ENCODE measurements at regions not wholly inside any gene's neighbourhood (a gene's known extent, or its start where the extent isn't known, plus 50 kb on each side); places are given as distances from the start of the nearest gene placed in this dataset.

DNA sequence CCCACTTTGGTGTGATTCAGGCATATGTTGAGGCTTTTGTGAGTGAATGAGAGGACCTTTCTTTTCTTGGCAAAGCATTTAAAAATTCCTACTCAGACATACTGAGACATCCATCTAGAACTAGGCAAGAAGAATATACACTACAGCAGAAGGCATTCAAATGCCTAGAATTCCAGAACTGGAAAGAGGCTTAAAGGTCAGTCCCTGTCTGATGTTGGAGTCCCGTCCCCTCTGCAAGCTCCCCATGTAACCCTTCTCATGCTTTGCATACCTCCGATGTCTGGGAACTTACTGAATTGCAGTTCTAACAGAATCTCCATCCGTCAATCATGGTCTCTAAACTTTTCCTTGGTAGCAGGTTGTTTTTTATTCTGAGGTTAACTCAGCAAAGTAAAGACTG is 152.9 kb downstream of the ATP6V1G3 start:
- no peaks in the 10 kb centered on the region for H3K4me1 ChIP-seq (ENCODE audit: low read length)
- H4K20me1 ChIP-seq (ENCODE audit: insufficient read depth, low read length), result no peaks in the 10 kb centered on the region
- no peak overlapping the region for H2AFZ ChIP-seq (ENCODE audit: low read depth, low read length)
- no peaks in the 10 kb centered on the region for H3K9me3 ChIP-seq (ENCODE audit: insufficient read depth, low read length)
- H3K4me3 ChIP-seq (ENCODE audit: low read length), result no peak overlapping the region
- TF ChIP-seq CTCF (IDR thresholded peaks at IDR 0.05; ENCODE audit: low read depth, low read length) (no peak), EZH2phosphoT487 (IDR thresholded peaks at IDR 0.05; ENCODE audit: low read depth) (no peak)
- no peak overlapping the region for H3K4me2 ChIP-seq (ENCODE audit: low read length)
- no peaks in the 10 kb centered on the region for H3K27me3 ChIP-seq (ENCODE audit: low read depth, low read length)
- H3K9ac ChIP-seq (ENCODE audit: low read length), result no peak overlapping the region
- H3K36me3 ChIP-seq (replicated peaks; ENCODE audit: low read depth, low read length), result no peaks in the 10 kb centered on the region
- H3K27ac ChIP-seq (ENCODE audit: low read length), result no peak overlapping the region
- H3K79me2 ChIP-seq (ENCODE audit: low read length), result no peaks in the 10 kb centered on the region

GRCh38 chr1:198380275-198380674 is 160.2 kb downstream of the ATP6V1G3 start:
- no peak overlapping the region for H3K4me2 ChIP-seq (ENCODE audit: low read length)
- no peak overlapping the region for H3K9ac ChIP-seq (ENCODE audit: low read length)
- TF ChIP-seq EZH2phosphoT487 (IDR thresholded peaks at IDR 0.05; ENCODE audit: low read depth), result no peak
- TF ChIP-seq CTCF (IDR thresholded peaks at IDR 0.05; ENCODE audit: low read depth, low read length), result no peak

GRCh38 chr1:198377702-198378101 is 162.8 kb downstream of the ATP6V1G3 start:
- H3K9ac ChIP-seq (ENCODE audit: low read length), result no peak overlapping the region
- H3K27ac ChIP-seq (ENCODE audit: low read length), result no peak overlapping the region
- no peak overlapping the region for H2AFZ ChIP-seq (ENCODE audit: low read depth, low read length)
- no peaks in the 10 kb centered on the region for H3K79me2 ChIP-seq (ENCODE audit: low read length)
- peaks cover 7% of the 10 kb centered on the region; the same call in 1 of the 2 replicates for H3K9me3 ChIP-seq (ENCODE audit: insufficient read depth, low read length)
- no peak overlapping the region for H3K4me2 ChIP-seq (ENCODE audit: low read length)
- H3K36me3 ChIP-seq (replicated peaks; ENCODE audit: low read depth, low read length), result peaks cover 10% of the 10 kb centered on the region
- H3K4me1 ChIP-seq (ENCODE audit: low read length), result no peaks in the 10 kb centered on the region
- TF ChIP-seq EZH2phosphoT487 (IDR thresholded peaks at IDR 0.05; ENCODE audit: low read depth) (no peak), CTCF (IDR thresholded peaks at IDR 0.05; ENCODE audit: low read depth, low read length) (no peak)
- H3K4me3 ChIP-seq (ENCODE audit: low read length), result no peak overlapping the region
- no peaks in the 10 kb centered on the region for H3K27me3 ChIP-seq (ENCODE audit: low read depth, low read length)
- no peaks in the 10 kb centered on the region for H4K20me1 ChIP-seq (ENCODE audit: insufficient read depth, low read length)

More at GRCh38 chr1:198380275-198380674, 160.2 kb downstream of the ATP6V1G3 start:
- Histone ChIP-seq H3K36me3 (replicated peaks; ENCODE audit: low read depth, low read length) (peaks cover 2% of the 10 kb centered on the region), H3K4me1 (ENCODE audit: low read length) (no peaks in the 10 kb centered on the region), H3K79me2 (ENCODE audit: low read length) (no peaks in the 10 kb centered on the region), H4K20me1 (ENCODE audit: insufficient read depth, low read length) (no peaks in the 10 kb centered on the region), H3K9me3 (ENCODE audit: insufficient read depth, low read length) (peaks cover 7% of the 10 kb centered on the region; the same call in 1 of the 2 replicates), H3K4me3 (ENCODE audit: low read length) (no peak overlapping the region), H2AFZ (ENCODE audit: low read depth, low read length) (no peak overlapping the region), H3K27me3 (ENCODE audit: low read depth, low read length) (no peaks in the 10 kb centered on the region), H3K27ac (ENCODE audit: low read length) (no peak overlapping the region)

- no peaks in the 10 kb centered on the region for H3K4me1 ChIP-seq (ENCODE audit: low read length)
- no peak overlapping the region for H3K27ac ChIP-seq (ENCODE audit: low read length)
- no peak overlapping the region for H2AFZ ChIP-seq (ENCODE audit: low read depth, low read length)
- H3K27me3 ChIP-seq (ENCODE audit: low read depth, low read length), result no peaks in the 10 kb centered on the region
- TF ChIP-seq CTCF (IDR thresholded peaks at IDR 0.05; ENCODE audit: low read depth, low read length) (no peak), EZH2phosphoT487 (IDR thresholded peaks at IDR 0.05; ENCODE audit: low read depth) (no peak)
- no peak overlapping the region for H3K4me3 ChIP-seq (ENCODE audit: low read length)
- no peaks in the 10 kb centered on the region for H4K20me1 ChIP-seq (ENCODE audit: insufficient read depth, low read length)
- peaks cover 10% of the 10 kb centered on the region for H3K36me3 ChIP-seq (replicated peaks; ENCODE audit: low read depth, low read length)
- peaks cover 7% of the 10 kb centered on the region; the same call in 1 of the 2 replicates for H3K9me3 ChIP-seq (ENCODE audit: insufficient read depth, low read length)
- no peak overlapping the region for H3K4me2 ChIP-seq (ENCODE audit: low read length)
- no peak overlapping the region for H3K9ac ChIP-seq (ENCODE audit: low read length)
- no peaks in the 10 kb centered on the region for H3K79me2 ChIP-seq (ENCODE audit: low read length)
These were observed 166.2 kb downstream of the ATP6V1G3 start for GRCh38 chr1:198374288-198374687.

Data from OCI-LY3 (cell line).